OCI-LY3 (cell line): ENCODE measurements at regions not wholly inside any gene's neighbourhood (a gene's known extent, or its start where the extent isn't known, plus 50 kb on each side); places are given as distances from the start of the nearest gene placed in this dataset.

Source experiments
- CTCF ChIP-seq: fragments of 200-600, 300-600 bp; sonication (generic); IDR thresholded peaks from 2 replicates; pipeline ENCODE4 v1.5.1; 2014; ENCODE audit warnings: antibody characterized with exemption, low read length, low read depth
- EZH2phosphoT487 ChIP-seq: fragments of 200-600 bp; shearing (Covaris generic); IDR thresholded peaks from 2 replicates; pipeline ENCODE4 v1.6.1; 2018; ENCODE audit warnings: antibody characterized with exemption, mixed run types, low read depth

GRCh38 chr6:54681987-54682386 lies 164.6 kb upstream of the FAM83B start:
- TF ChIP-seq CTCF (no peak), EZH2phosphoT487 (no peak)
